ENCODE measurements at regions not wholly inside any gene's neighbourhood (a gene's known extent, or its start where the extent isn't known, plus 50 kb on each side); places are given as distances from the start of the nearest gene placed in this dataset.

GRCh38 chr7:152556013-152556755 is 119.8 kb downstream of the XRCC2 start:
- TF ChIP-seq CTCF (IDR thresholded peaks at IDR 0.05; ENCODE audit: insufficient read depth, low read depth, low read length) (no peak), EZH2 (IDR thresholded peaks at IDR 0.05; ENCODE audit: insufficient read depth, low read length) (no peak)
